ENCODE measurements at regions not wholly inside any gene's neighbourhood (a gene's known extent, or its start where the extent isn't known, plus 50 kb on each side); places are given as distances from the start of the nearest gene placed in this dataset.

DNA sequence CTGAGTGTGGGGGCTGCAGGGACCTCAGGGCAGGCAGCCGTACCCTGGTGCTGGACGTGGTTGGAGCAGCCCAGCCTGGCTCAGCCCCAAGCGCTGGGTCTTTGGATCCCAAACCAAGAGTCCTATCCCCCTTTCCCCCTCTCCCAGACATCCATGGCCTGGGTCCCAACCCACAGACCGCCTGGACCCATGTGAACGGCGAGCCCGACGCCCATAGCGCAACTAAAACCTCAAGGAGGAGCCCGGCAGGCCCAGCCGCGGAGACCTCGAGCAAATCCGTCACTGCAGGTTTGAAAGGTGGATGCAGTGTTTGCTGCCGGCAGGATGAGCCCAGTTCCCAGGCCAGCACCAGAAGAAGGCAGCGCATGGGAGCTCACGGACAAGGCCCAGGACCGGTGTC lies 337.0 kb downstream of the BRD1 start:
- no peak for TF ChIP-seq GATA2 (IDR thresholded peaks at IDR 0.05; ENCODE audit: low read depth, low read length)
- TF ChIP-seq GATA3 (IDR thresholded peaks at IDR 0.05; ENCODE audit: low read depth, low read length) = no peak
